Gastrocnemius medialis (tissue), 4 donors: ENCODE measurements at regions not wholly inside any gene's neighbourhood (a gene's known extent, or its start where the extent isn't known, plus 50 kb on each side); places are given as distances from the start of the nearest gene placed in this dataset.

Experiments
- ATAC-seq, 2 donors: fragments of 150-250 bp; one replicate each; pipeline ENCODE4 v1.9.1; 2016
- DNase-seq, 2 donors: peaks; one replicate each; pipeline ENCODE4 v3.0.0-alpha.2; 2019
- H3K27ac ChIP-seq, 4 donors: fragments of 200-600 bp; sonication (generic); 1 replicate in 1 of 4; 2 replicates in 3 of 4; pipeline ENCODE4 v1.5.1; 2016 to 2018; ENCODE audit warnings: mild to moderate bottlenecking in 2 of 4, moderate library complexity in 1 of 4
- H3K27me3 ChIP-seq, 3 donors: fragments of 200-600 bp; sonication (generic) in 2 of 3; 1 replicate in 1 of 3; 2 replicates in 2 of 3; pipeline versions ENCODE4 v1.5.1 to v1.6.0; 2016 to 2019; ENCODE audit warnings: mild to moderate bottlenecking in 1 of 3, moderate library complexity in 1 of 3
- H3K36me3 ChIP-seq, 2 donors: fragments of 200-600 bp; sonication (generic) in 1 of 2; one replicate each; pipeline ENCODE4 v1.5.1; 2017 to 2018
- H3K4me1 ChIP-seq, 2 donors: fragments of 200-600 bp; sonication (generic) in 1 of 2; one replicate each; pipeline ENCODE4 v1.5.1; 2016 to 2017; ENCODE audit warnings: mild to moderate bottlenecking in 2 of 2
- H3K4me3 ChIP-seq, 4 donors: fragments of 200-600 bp; sonication (generic) in 3 of 4; 1 replicate in 1 of 4; 2 replicates in 3 of 4; pipeline ENCODE4 v1.5.1; 2016 to 2019; ENCODE audit warnings: mild to moderate bottlenecking in 2 of 4
- H3K9me3 ChIP-seq, 3 donors: fragments of 200-600 bp; sonication (generic) in 2 of 3; 1 replicate in 1 of 3; 2 replicates in 2 of 3; pipeline ENCODE4 v1.5.1; 2016 to 2019
- POLR2A ChIP-seq, 2 donors: fragments of 450-650 bp; IDR thresholded peaks; one replicate each; pipeline ENCODE4 v1.6.1; 2017; ENCODE audit warnings: antibody characterized with exemption in 2 of 2, mild to moderate bottlenecking in 2 of 2, moderate library complexity in 2 of 2
- in situ Hi-C, 4 donors: fragments of 200-750 bp; cut with MboI; loops; one replicate each; pipeline versions ENCODE4 v1.15.0 to v1.8.0; 2017; ENCODE audit warnings: low sequenced_read_pairs in 4 of 4
- intact Hi-C: fragments of 100-400 bp; cut with DNase I; formaldehyde crosslinking; loops from one replicate; pipeline ENCODE4 v1.15.1; 2023; ENCODE audit warnings: low total_unique reads
- TF ChIP-seq, protein P1 (sequence below), 5 experiments: fragments of 450-650 bp in 3 of 5; fragments of 200-600 bp in 2 of 5; sonication (generic) in 2 of 5; IDR thresholded peaks in 4 of 5; conservative IDR thresholded peaks in 1 of 5; 1 replicate in 4 of 5; 2 replicates in 1 of 5; pipeline ENCODE4 v1.5.1; 2016 to 2019; ENCODE audit warnings: antibody characterized with exemption in 5 of 5, mild to moderate bottlenecking in 3 of 5, moderate library complexity in 3 of 5

- in situ Hi-C loops (loop anchor here in 2 of 4 donors (25.0 kb wide), 1 partner anchor 725 kb away; no protein-coding TSS in a partner anchor), intact Hi-C loops (no loop called here)
- DNase-seq (no peak), ATAC-seq (no peak)
- TF ChIP-seq, protein P1, sequence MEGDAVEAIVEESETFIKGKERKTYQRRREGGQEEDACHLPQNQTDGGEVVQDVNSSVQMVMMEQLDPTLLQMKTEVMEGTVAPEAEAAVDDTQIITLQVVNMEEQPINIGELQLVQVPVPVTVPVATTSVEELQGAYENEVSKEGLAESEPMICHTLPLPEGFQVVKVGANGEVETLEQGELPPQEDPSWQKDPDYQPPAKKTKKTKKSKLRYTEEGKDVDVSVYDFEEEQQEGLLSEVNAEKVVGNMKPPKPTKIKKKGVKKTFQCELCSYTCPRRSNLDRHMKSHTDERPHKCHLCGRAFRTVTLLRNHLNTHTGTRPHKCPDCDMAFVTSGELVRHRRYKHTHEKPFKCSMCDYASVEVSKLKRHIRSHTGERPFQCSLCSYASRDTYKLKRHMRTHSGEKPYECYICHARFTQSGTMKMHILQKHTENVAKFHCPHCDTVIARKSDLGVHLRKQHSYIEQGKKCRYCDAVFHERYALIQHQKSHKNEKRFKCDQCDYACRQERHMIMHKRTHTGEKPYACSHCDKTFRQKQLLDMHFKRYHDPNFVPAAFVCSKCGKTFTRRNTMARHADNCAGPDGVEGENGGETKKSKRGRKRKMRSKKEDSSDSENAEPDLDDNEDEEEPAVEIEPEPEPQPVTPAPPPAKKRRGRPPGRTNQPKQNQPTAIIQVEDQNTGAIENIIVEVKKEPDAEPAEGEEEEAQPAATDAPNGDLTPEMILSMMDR (IDR thresholded peaks at IDR 0.05 in 4 of 5, conservative IDR thresholded peaks at IDR 0.05 in 1 of 5), result no peak
- no peak for TF ChIP-seq POLR2A (IDR thresholded peaks at IDR 0.05)
- Histone ChIP-seq H3K36me3 (no peaks in the 10 kb centered on the region), H3K27me3 (no peaks in the 10 kb centered on the region), H3K4me3 (no peak overlapping the region), H3K9me3 (no peaks in the 10 kb centered on the region), H3K4me1 (no peaks in the 10 kb centered on the region), H3K27ac (no peak overlapping the region)
Measured at GRCh38 chr12:97312570-97313135, 150.0 kb upstream of the RMST start.

- ATAC-seq, result no peak
- intact Hi-C loops, result no loop called here
- in situ Hi-C loops, result loop anchor here in 2 of 4 donors (25.0 kb wide), 1 partner anchor 726 kb away; no protein-coding TSS in a partner anchor
Measured at GRCh38 chr12:97313471-97314190, 149.0 kb upstream of the RMST start.

DNA sequence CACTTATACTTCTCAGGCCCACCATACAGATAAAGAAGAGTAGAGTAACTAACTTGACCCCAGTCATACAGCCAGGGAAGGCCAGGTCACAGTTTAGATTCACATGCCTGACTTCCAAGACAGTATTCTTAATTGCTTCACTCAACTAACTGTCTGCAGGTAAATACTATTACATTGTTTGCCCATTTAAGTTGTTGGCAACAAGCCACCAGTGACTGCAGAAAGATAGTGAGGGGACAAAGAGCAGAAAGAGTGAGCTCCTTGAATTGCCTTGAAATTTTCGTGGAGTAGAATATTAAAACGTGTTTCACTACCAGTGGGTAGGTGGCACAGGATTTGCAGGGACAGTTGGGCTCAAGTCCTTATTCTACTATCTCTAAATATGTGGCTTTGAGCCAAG is 146.3 kb upstream of the RMST start:
- no peaks in the 10 kb centered on the region for H3K36me3 ChIP-seq
- H3K27ac ChIP-seq, result no peak overlapping the region
- H3K9me3 ChIP-seq, result no peaks in the 10 kb centered on the region
- H3K4me1 ChIP-seq, result no peaks in the 10 kb centered on the region
- DNase-seq, result no peak
- H3K4me3 ChIP-seq, result no peak overlapping the region
- TF ChIP-seq, protein P1 (IDR thresholded peaks at IDR 0.05 in 4 of 5, conservative IDR thresholded peaks at IDR 0.05 in 1 of 5), result no peak
- no peak for TF ChIP-seq POLR2A (IDR thresholded peaks at IDR 0.05)
- no peaks in the 10 kb centered on the region for H3K27me3 ChIP-seq
- in situ Hi-C loops, result loop anchor here in 2 of 4 donors (25.0 kb wide), 1 partner anchor 729 kb away; no protein-coding TSS in a partner anchor
- intact Hi-C loops, result no loop called here
- no peak for ATAC-seq

More at GRCh38 chr12:97313471-97314190, 149.0 kb upstream of the RMST start:
- H3K4me3 ChIP-seq, result no peak overlapping the region
- H3K27me3 ChIP-seq, result no peaks in the 10 kb centered on the region
- no peak overlapping the region for H3K27ac ChIP-seq
- TF ChIP-seq, protein P1 (IDR thresholded peaks at IDR 0.05 in 4 of 5, conservative IDR thresholded peaks at IDR 0.05 in 1 of 5), result no peak
- no peak for TF ChIP-seq POLR2A (IDR thresholded peaks at IDR 0.05)
- H3K9me3 ChIP-seq, result no peaks in the 10 kb centered on the region
- H3K4me1 ChIP-seq, result no peaks in the 10 kb centered on the region
- DNase-seq, result no peak
- H3K36me3 ChIP-seq, result no peaks in the 10 kb centered on the region

- DNase-seq (no peak), ATAC-seq (no peak)
- no peaks in the 10 kb centered on the region for H3K36me3 ChIP-seq
- in situ Hi-C loops, result loop anchor here in 2 of 4 donors (25.0 kb wide), 1 partner anchor 734 kb away; no protein-coding TSS in a partner anchor
- H3K4me3 ChIP-seq, result no peak overlapping the region
- H3K27me3 ChIP-seq, result no peaks in the 10 kb centered on the region
- TF ChIP-seq, protein P1 (IDR thresholded peaks at IDR 0.05 in 4 of 5, conservative IDR thresholded peaks at IDR 0.05 in 1 of 5), result no peak
- no peak for TF ChIP-seq POLR2A (IDR thresholded peaks at IDR 0.05)
- no peak overlapping the region for H3K27ac ChIP-seq
- intact Hi-C loops, result no loop called here
- H3K4me1 ChIP-seq, result no peaks in the 10 kb centered on the region
- H3K9me3 ChIP-seq, result no peaks in the 10 kb centered on the region
Measured at GRCh38 chr12:97321621-97322020, 141.0 kb upstream of the RMST start.
